Right atrium auricular region (tissue), 2 donors: ENCODE measurements at regions not wholly inside any gene's neighbourhood (a gene's known extent, or its start where the extent isn't known, plus 50 kb on each side); places are given as distances from the start of the nearest gene placed in this dataset.
"Not testable (repeated sequence)": the region's sequence is repeated elsewhere in the genome, so short reads cannot be mapped to it uniquely, and the experiment has no call there.

Source experiments
- DNase-seq: peaks from one replicate; pipeline ENCODE4 v3.0.0-alpha.2; 2019; ENCODE audit warnings: low spot score
- H3K27ac ChIP-seq, 2 donors: fragments of 200-600 bp; sonication (generic); 1 replicate in 1 of 2; 2 replicates in 1 of 2; pipeline ENCODE4 v1.5.1; 2016 to 2019
- H3K27me3 ChIP-seq, 2 donors: fragments of 200-600 bp; sonication (generic); one replicate each; pipeline versions ENCODE4 v1.5.1 to v1.6.0; 2017 to 2019
- H3K36me3 ChIP-seq: fragments of 200-600 bp; sonication (generic); one replicate; pipeline ENCODE4 v1.5.1; 2016
- H3K4me1 ChIP-seq, 2 donors: fragments of 200-600 bp; sonication (generic); one replicate each; pipeline versions ENCODE4 v1.5.1 to v1.6.0; 2017 to 2019
- H3K4me3 ChIP-seq, 2 donors: fragments of 200-600 bp; sonication (generic); 1 replicate in 1 of 2; 2 replicates in 1 of 2; pipeline ENCODE4 v1.5.1; 2017 to 2019; ENCODE audit warnings: mild to moderate bottlenecking in 1 of 2, moderate library complexity in 1 of 2
- H3K9me3 ChIP-seq, 2 donors: fragments of 200-600 bp; sonication (generic); one replicate each; pipeline ENCODE4 v1.5.1; 2019
- TF ChIP-seq, protein P1 (sequence below), 2 donors: fragments of 200-600 bp; sonication (generic); IDR thresholded peaks; one replicate each; pipeline ENCODE4 v1.5.1; 2019; ENCODE audit warnings: antibody characterized with exemption in 2 of 2

DNA sequence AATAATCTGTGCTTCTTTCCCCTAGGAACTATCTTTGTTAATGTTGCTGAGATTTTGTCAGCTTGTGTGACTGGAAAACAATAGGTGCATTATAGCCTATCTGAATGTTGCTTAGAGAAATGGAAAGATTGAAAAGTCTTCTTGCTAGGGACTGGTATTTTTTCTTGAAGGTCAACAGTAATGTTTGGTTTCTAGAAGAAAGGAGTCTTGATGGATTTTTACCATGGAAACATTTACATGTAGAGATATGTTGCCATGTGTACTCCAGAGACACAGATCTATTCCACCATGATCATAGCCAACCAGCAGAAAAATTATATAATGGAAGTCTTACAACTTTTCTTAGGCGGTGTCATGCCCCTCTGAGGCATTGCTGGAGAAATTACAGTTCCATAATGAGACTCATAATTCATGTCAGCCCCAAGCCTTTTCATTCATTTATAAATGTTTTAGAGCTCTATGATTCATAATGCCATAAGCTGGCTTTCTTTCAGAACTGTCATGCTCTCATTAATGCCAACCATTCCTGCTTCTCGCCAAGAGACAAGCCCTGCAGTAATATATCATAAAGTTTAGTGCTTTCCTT, 175.1 kb upstream of the PTPRZ1 start:
- Histone ChIP-seq H3K27me3 (no peaks in the 10 kb centered on the region), H3K4me3 (no peak overlapping the region), H3K4me1 (no peaks in the 10 kb centered on the region), H3K27ac (no peak overlapping the region), H3K9me3 (no peaks in the 10 kb centered on the region), H3K36me3 (no peaks in the 10 kb centered on the region)
- no peak for DNase-seq
- TF ChIP-seq, protein P1, sequence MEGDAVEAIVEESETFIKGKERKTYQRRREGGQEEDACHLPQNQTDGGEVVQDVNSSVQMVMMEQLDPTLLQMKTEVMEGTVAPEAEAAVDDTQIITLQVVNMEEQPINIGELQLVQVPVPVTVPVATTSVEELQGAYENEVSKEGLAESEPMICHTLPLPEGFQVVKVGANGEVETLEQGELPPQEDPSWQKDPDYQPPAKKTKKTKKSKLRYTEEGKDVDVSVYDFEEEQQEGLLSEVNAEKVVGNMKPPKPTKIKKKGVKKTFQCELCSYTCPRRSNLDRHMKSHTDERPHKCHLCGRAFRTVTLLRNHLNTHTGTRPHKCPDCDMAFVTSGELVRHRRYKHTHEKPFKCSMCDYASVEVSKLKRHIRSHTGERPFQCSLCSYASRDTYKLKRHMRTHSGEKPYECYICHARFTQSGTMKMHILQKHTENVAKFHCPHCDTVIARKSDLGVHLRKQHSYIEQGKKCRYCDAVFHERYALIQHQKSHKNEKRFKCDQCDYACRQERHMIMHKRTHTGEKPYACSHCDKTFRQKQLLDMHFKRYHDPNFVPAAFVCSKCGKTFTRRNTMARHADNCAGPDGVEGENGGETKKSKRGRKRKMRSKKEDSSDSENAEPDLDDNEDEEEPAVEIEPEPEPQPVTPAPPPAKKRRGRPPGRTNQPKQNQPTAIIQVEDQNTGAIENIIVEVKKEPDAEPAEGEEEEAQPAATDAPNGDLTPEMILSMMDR (IDR thresholded peaks at IDR 0.05), result no peak

DNA sequence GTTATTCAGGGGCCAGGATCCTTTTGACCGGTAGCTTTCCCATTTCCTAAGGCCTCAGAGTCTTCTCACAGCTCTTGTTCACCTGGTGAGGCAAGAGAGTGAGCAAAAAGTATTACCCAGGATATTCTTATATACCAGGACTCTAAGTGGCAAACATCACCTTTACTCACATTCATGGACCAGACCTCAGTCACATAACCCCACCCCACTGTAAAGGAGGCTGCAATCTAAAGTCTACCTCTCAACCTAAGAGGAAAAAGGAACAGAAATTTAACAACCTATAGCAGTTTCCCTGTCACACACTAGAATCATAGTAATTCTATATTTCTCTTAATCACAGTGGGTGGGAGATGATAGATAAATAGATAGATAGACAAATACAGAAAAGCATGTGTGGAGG, 176.0 kb upstream of the PTPRZ1 start:
- no peaks in the 10 kb centered on the region for H3K36me3 ChIP-seq
- no peaks in the 10 kb centered on the region for H3K9me3 ChIP-seq
- no peaks in the 10 kb centered on the region for H3K4me1 ChIP-seq
- H3K27ac ChIP-seq, result no peak overlapping the region
- DNase-seq, result no peak
- TF ChIP-seq, protein P1 (IDR thresholded peaks at IDR 0.05), result no peak
- no peaks in the 10 kb centered on the region for H3K27me3 ChIP-seq
- no peak overlapping the region for H3K4me3 ChIP-seq

DNA sequence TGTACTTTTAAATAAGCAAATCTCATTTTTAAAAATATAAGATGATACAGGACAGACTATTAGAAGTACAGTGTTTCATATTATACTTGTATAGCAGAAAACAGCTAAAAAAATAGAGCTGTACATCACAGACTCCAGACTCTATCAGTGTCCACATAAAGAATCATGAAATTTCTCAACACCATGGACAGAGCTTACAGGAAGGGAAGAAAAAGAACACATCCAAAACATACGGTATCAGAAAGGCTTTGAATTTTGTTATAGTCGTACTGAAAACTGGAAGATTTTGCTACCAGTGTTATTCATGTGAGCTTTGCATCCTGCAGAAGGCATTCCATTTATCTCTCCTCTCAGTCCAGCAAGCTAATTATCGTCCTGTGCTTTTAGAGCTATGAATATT, 183.2 kb upstream of the PTPRZ1 start:
- DNase-seq, result no peak
- H3K27me3 ChIP-seq, result no peaks in the 10 kb centered on the region
- no peak overlapping the region for H3K4me3 ChIP-seq
- TF ChIP-seq, protein P1 (IDR thresholded peaks at IDR 0.05), result no peak
- H3K36me3 ChIP-seq, result no peaks in the 10 kb centered on the region
- H3K27ac ChIP-seq, result no peak overlapping the region
- no peaks in the 10 kb centered on the region for H3K4me1 ChIP-seq
- no peaks in the 10 kb centered on the region for H3K9me3 ChIP-seq

DNA sequence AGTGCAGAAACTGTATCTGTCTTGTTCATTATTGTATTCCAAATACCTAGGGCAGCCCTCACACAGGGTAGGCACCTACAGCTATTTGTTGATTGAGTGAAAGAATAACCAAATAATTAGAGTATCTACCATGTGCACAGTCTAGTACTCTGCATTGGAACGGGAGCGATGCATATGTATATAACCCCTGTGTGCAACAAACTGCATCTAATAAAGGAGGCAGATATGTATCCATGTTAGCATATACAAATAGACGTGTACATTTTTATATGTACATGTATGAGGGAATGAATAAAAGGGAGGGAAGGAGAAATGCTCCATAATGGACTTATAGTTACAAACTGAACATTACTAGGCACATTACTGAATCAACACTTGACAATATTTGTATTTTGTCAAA, 191.3 kb upstream of the PTPRZ1 start:
- no peaks in the 10 kb centered on the region for H3K9me3 ChIP-seq
- TF ChIP-seq, protein P1 (IDR thresholded peaks at IDR 0.05), result no peak

DNA sequence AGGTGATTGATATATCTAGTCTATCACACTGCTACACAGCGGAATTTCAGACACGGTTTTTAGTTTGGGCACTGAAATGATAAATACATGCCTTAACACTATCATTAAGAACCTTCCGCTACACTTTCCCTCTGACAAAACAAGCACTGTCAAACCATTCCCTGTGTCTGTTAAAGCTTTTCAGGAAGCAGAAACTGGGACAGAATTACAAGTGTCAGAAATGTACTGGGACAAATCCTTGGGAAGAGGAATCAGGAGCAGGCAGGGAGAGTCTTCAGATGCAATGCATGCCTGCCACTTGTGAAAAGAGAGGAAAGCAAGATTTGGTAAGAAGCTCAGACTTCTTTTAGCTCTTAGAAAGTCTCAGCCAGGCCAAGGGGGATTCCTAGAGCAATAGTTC, 196.8 kb upstream of the PTPRZ1 start:
- DNase-seq, result no peak
- Histone ChIP-seq H3K27ac (no peak overlapping the region), H3K27me3 (no peaks in the 10 kb centered on the region), H3K4me1 (no peaks in the 10 kb centered on the region), H3K4me3 (no peak overlapping the region), H3K36me3 (no peaks in the 10 kb centered on the region), H3K9me3 (no peaks in the 10 kb centered on the region)
- TF ChIP-seq, protein P1 (IDR thresholded peaks at IDR 0.05), result no peak

More for the DNA sequence above, 191.3 kb upstream of the PTPRZ1 start:
- no peak for DNase-seq
- Histone ChIP-seq H3K4me3 (no peak overlapping the region), H3K4me1 (no peaks in the 10 kb centered on the region), H3K27me3 (no peaks in the 10 kb centered on the region), H3K27ac (no peak overlapping the region), H3K36me3 (no peaks in the 10 kb centered on the region)

DNA sequence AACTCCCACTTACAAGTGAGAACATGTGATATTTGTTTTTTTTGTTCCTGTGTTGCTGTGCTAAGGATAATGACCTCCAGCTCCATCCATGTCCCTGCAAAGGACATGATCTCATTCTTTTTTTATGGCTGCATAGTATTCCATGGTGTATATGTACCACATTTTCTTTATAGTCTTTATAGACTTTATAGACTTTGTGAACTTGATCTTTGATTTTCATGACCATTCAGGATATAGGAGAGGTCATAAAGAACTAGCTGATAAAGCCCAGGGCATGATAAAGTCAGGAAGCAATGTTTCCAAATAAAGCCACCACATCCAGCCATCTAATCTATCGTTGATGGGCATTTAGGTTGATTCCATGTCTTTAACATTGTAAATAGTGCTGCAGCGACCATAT, 198.5 kb upstream of the PTPRZ1 start:
- not testable (repeated sequence) for H3K4me3 ChIP-seq, H3K27me3 ChIP-seq, H3K9me3 ChIP-seq, H3K27ac ChIP-seq, H3K36me3 ChIP-seq, DNase-seq, H3K4me1 ChIP-seq
